Mesendoderm (in vitro differentiated cells): ENCODE measurements at regions not wholly inside any gene's neighbourhood (a gene's known extent, or its start where the extent isn't known, plus 50 kb on each side); places are given as distances from the start of the nearest gene placed in this dataset.

Experiments used
- DNase-seq: peaks from one replicate; pipeline ENCODE4 v3.0.0; 2013
- H2AK5ac ChIP-seq: 2 replicates; pipeline ENCODE4 v1.6.1; 2013; ENCODE audit warnings: low read length, inconsistent platforms
- H2BK120ac ChIP-seq: 2 replicates; pipeline ENCODE4 v1.6.1; 2013; ENCODE audit warnings: low read depth, mild to moderate bottlenecking, low read length, moderate library complexity, mixed read lengths
- H2BK15ac ChIP-seq: replicated peaks from 2 replicates; pipeline ENCODE4 v1.6.1; 2013; ENCODE audit warnings: low read depth, mild to moderate bottlenecking, moderate library complexity
- H2BK5ac ChIP-seq: 2 replicates; pipeline ENCODE4 v1.6.1; 2013; ENCODE audit warnings: low read length, inconsistent platforms
- H3K18ac ChIP-seq: 2 replicates; pipeline ENCODE4 v1.6.1; 2013; ENCODE audit warnings: mild to moderate bottlenecking, low read length, mixed read lengths
- H3K23ac ChIP-seq: one replicate; pipeline ENCODE4 v1.6.1; 2013; ENCODE audit warnings: low read length
- H3K27ac ChIP-seq: 2 replicates; pipeline ENCODE4 v1.5.1; 2013; ENCODE audit warnings: low read depth, mild to moderate bottlenecking, inconsistent platforms, low read length, moderate library complexity
- H3K27me3 ChIP-seq: 2 replicates; pipeline ENCODE4 v1.6.1; 2013; ENCODE audit warnings: low read length, control low read depth, mild to moderate bottlenecking, inconsistent platforms; ENCODE audit not compliant: insufficient read depth, poor library complexity
- H3K36me3 ChIP-seq: 2 replicates; pipeline ENCODE4 v1.6.1; 2013; ENCODE audit warnings: low read length, inconsistent platforms; ENCODE audit not compliant: control insufficient read depth, insufficient read depth
- H3K4ac ChIP-seq: one replicate; pipeline ENCODE4 v1.6.1; 2013; ENCODE audit warnings: low read depth, mild to moderate bottlenecking, low read length, moderate library complexity
- H3K4me1 ChIP-seq: 2 replicates; pipeline ENCODE4 v1.6.1; 2013; ENCODE audit warnings: low read depth, low read length, inconsistent platforms; ENCODE audit not compliant: control insufficient read depth
- H3K4me2 ChIP-seq: 2 replicates; pipeline ENCODE4 v1.6.1; 2013; ENCODE audit warnings: low read length
- H3K4me3 ChIP-seq: 2 replicates; pipeline ENCODE4 v1.5.1; 2013; ENCODE audit warnings: mild to moderate bottlenecking, low read length
- H3K56ac ChIP-seq: one replicate; pipeline ENCODE4 v1.6.1; 2013; ENCODE audit warnings: low read length
- H3K79me1 ChIP-seq: 2 replicates; pipeline ENCODE4 v1.6.1; 2013; ENCODE audit warnings: low read length, inconsistent platforms
- H3K79me2 ChIP-seq: 2 replicates; pipeline ENCODE4 v1.6.1; 2013; ENCODE audit warnings: mild to moderate bottlenecking, low read length; ENCODE audit not compliant: control insufficient read depth, insufficient read depth
- H3K9ac ChIP-seq: 2 replicates; pipeline ENCODE4 v1.6.1; 2013; ENCODE audit warnings: low read length, inconsistent platforms
- H4K5ac ChIP-seq: one replicate; pipeline ENCODE4 v1.6.1; 2013; ENCODE audit warnings: low read length
- H4K8ac ChIP-seq: one replicate; pipeline ENCODE4 v1.6.1; 2013; ENCODE audit warnings: low read depth, mild to moderate bottlenecking, control low read depth, low read length, moderate library complexity
- WGBS: extraction: QIAGEN DNeasy Blood & Tissue Kit; methylation state at CpG from one replicate; pipeline ENCODE4 v1.1.7; 2013; ENCODE audit warnings: low lambda C conversion rate, missing lambda C conversion rate; ENCODE audit not compliant: insufficient coverage; ENCODE audit errors: extremely low coverage; 5-methylcytosine and 5-hydroxymethylcytosine counted together

DNA sequence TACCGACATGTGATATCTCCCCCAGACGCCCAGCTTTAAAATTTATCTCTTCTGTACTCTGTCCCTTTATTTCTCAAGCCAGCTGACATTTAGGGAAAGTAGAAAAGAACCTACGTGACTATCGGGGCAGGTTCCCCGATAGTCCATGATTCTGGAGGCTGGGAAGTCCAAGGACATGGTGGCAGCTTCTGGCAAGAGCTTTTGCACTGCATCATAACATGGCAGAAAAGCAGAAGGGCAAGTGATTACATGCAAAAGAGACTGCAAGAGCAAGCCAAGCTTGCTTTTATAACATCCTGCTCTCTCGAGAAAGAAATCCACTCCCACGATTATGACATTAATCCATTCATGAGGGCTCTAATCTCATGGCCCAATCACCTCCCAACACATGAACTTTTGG lies 113.2 kb downstream of the CD164 start:
- Histone ChIP-seq H3K4ac (no peak overlapping the region), H3K36me3 (no peaks in the 10 kb centered on the region), H2BK5ac (no peak overlapping the region), H2AK5ac (no peak overlapping the region), H3K27me3 (no peaks in the 10 kb centered on the region), H2BK120ac (no peak overlapping the region), H3K23ac (no peak overlapping the region), H3K79me2 (no peaks in the 10 kb centered on the region), H2BK15ac (no peak overlapping the region), H3K4me2 (no peak overlapping the region), H3K18ac (no peak overlapping the region), H3K4me3 (no peak overlapping the region), H3K4me1 (no peaks in the 10 kb centered on the region), H3K56ac (no peak overlapping the region), H3K27ac (no peak overlapping the region), H3K9ac (no peak overlapping the region), H4K8ac (no peak overlapping the region), H4K5ac (no peak overlapping the region), H3K79me1 (no peaks in the 10 kb centered on the region)
- no CpG with 5 or more reads among the region's 7 CpGs for WGBS
- DNase-seq: no peak

DNA sequence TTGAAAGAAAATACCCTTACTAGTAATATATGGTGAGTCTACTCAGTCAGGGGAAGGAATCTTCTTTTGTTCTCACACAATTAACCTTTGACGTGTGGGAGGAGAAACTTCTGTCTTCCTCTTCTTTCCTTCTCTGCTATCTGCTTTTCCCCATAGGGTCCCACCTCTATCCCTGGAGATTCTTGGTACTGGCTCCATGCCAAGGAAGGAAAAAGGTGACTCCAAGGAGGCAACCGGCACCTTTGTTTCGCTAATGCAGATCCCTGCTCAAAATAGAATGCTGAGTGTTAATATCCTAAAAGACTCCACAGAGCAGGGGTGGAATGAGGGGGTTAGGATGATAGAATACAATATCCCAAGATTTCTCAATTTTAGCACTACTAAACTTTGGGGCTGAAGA lies 116.7 kb downstream of the CD164 start:
- Histone ChIP-seq H3K4me2 (no peak overlapping the region), H3K23ac (no peak overlapping the region), H2AK5ac (no peak overlapping the region), H3K9ac (no peak overlapping the region), H4K8ac (no peak overlapping the region), H3K18ac (no peak overlapping the region), H3K36me3 (no peaks in the 10 kb centered on the region), H2BK5ac (no peak overlapping the region), H4K5ac (no peak overlapping the region), H3K27me3 (no peaks in the 10 kb centered on the region), H3K27ac (no peak overlapping the region), H2BK15ac (no peak overlapping the region), H3K79me1 (no peaks in the 10 kb centered on the region), H3K4me3 (no peak overlapping the region), H3K4me1 (no peaks in the 10 kb centered on the region), H3K79me2 (no peaks in the 10 kb centered on the region), H3K56ac (no peak overlapping the region), H3K4ac (no peak overlapping the region), H2BK120ac (no peak overlapping the region)
- WGBS: no CpG with 5 or more reads among the region's 3 CpGs
- DNase-seq: no peak

DNA sequence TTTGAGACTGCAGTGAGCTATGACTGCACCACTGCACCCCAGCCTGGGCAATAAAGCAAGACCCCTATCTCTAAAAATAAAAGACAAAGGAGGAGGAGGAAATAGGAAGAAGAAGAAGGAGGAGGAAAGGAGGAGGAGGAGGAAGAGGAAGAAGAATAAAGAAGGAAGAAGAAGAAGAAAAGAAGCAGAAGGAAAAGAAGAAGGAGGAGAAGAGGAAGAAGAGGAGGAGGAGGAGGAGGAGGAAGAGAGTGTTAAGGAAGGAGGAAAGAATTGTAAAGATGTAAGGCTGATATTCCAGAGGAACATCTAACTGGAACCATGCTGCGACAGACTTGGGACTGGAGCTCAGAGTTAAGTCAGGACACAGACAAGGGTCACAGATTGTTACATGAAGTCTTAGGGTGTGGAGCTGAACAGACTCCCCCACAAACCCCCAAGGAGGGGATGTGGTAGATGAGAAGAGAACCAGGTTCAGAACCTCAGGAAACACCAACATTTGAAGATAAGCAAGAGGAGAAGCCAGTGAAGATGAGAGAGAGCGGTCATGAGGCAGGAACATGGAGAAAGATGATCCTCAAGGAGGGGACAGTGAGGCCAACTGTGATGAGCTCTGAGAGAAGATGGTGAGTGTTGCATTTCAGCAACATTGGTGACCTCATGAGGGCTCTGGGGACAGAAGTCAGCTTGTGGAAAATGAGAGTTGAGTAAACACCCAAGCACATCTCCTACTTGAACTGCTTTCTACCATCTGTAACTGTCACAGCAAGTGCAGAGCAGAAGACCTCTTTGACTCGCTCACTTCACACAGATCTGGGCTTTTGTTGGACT lies 118.2 kb downstream of the CD164 start:
- no CpG with 5 or more reads among the region's 3 CpGs for WGBS
- H3K36me3 ChIP-seq: no peaks in the 10 kb centered on the region
- H3K4ac ChIP-seq: no peak overlapping the region

DNA sequence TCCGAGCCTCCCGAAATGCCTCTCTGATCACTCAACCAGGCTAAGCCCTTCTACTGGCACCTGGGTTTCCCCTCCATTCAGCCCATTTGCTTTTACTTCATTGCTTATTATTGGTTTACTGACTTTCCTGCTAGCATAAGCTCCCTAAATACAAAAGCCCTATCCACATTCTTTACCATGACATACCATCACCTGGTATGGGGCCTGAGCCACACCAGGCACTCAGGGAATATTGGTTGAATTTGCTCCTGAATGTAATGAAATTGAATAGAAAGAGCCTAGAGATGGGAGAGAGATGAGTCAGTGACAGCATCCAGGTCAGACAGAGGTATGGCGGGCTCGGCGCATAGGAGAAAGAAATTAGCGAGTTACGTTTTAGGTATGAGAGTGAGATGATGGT lies 120.0 kb downstream of the CD164 start:
- H3K18ac ChIP-seq: no peak overlapping the region
- no peak overlapping the region for H3K56ac ChIP-seq
- H3K9ac ChIP-seq: no peak overlapping the region
- no peak overlapping the region for H4K8ac ChIP-seq
- H2BK5ac ChIP-seq: no peak overlapping the region
- no peak overlapping the region for H2BK15ac ChIP-seq
- no peaks in the 10 kb centered on the region for H3K79me1 ChIP-seq
- no peak overlapping the region for H2AK5ac ChIP-seq
- H3K4me2 ChIP-seq: no peak overlapping the region
- H4K5ac ChIP-seq: no peak overlapping the region
- no peaks in the 10 kb centered on the region for H3K27me3 ChIP-seq
- H3K4me1 ChIP-seq: no peaks in the 10 kb centered on the region
- no peaks in the 10 kb centered on the region for H3K79me2 ChIP-seq
- no peak overlapping the region for H3K4ac ChIP-seq
- WGBS: 100% methylated on average over 2 of the region's 7 CpGs
- no peaks in the 10 kb centered on the region for H3K36me3 ChIP-seq
- H3K23ac ChIP-seq: no peak overlapping the region
- peak; percentile 57 for DNase-seq
- H3K27ac ChIP-seq: no peak overlapping the region
- no peak overlapping the region for H3K4me3 ChIP-seq
- H2BK120ac ChIP-seq: no peak overlapping the region

More for the DNA sequence above, 118.2 kb downstream of the CD164 start:
- no peak overlapping the region for H2BK5ac ChIP-seq
- no peak overlapping the region for H3K23ac ChIP-seq
- H4K8ac ChIP-seq: no peak overlapping the region
- H3K56ac ChIP-seq: no peak overlapping the region
- H3K4me2 ChIP-seq: no peak overlapping the region
- H3K4me3 ChIP-seq: no peak overlapping the region
- H3K4me1 ChIP-seq: no peaks in the 10 kb centered on the region
- no peak overlapping the region for H4K5ac ChIP-seq
- no peak overlapping the region for H3K9ac ChIP-seq
- H2BK15ac ChIP-seq: no peak overlapping the region
- no peaks in the 10 kb centered on the region for H3K79me2 ChIP-seq
- no peaks in the 10 kb centered on the region for H3K79me1 ChIP-seq
- no peak overlapping the region for H2AK5ac ChIP-seq
- H3K27ac ChIP-seq: no peak overlapping the region
- H3K18ac ChIP-seq: no peak overlapping the region
- no peak for DNase-seq
- no peak overlapping the region for H2BK120ac ChIP-seq
- no peaks in the 10 kb centered on the region for H3K27me3 ChIP-seq

DNA sequence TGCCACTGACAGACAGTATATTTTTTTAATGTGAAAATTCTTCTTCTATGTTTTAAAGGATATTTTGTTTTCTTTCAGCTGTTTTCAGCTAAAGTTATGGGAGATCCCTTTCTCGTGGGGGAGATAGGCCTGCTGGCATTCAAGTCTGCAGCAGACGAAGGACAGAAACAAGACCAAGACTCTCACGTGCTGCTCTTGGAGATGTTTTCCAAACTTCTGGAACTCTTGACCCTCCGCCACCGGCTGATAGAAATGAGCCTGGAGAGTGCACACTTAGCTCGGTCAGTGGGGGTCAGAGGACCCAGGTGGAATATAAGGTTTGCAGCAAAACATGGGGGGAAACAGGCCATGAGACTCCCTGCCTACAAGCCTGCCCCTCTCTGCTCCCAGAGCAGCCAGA lies 120.5 kb downstream of the CD164 start:
- H3K27ac ChIP-seq: no peak overlapping the region
- H3K9ac ChIP-seq: no peak overlapping the region
- H3K4me3 ChIP-seq: no peak overlapping the region
- no peaks in the 10 kb centered on the region for H3K4me1 ChIP-seq
- no peak overlapping the region for H2BK5ac ChIP-seq
- no peak for DNase-seq
- no peaks in the 10 kb centered on the region for H3K27me3 ChIP-seq
- no peak overlapping the region for H2BK120ac ChIP-seq
- H2AK5ac ChIP-seq: no peak overlapping the region
- no peak overlapping the region for H3K18ac ChIP-seq
- no peak overlapping the region for H2BK15ac ChIP-seq
- H3K36me3 ChIP-seq: no peaks in the 10 kb centered on the region
- H4K5ac ChIP-seq: no peak overlapping the region
- H3K4me2 ChIP-seq: no peak overlapping the region
- no peak overlapping the region for H3K23ac ChIP-seq
- H4K8ac ChIP-seq: no peak overlapping the region
- H3K4ac ChIP-seq: no peak overlapping the region
- H3K79me1 ChIP-seq: no peaks in the 10 kb centered on the region
- no CpG with 5 or more reads among the region's 6 CpGs for WGBS
- H3K79me2 ChIP-seq: no peaks in the 10 kb centered on the region
- no peak overlapping the region for H3K56ac ChIP-seq

DNA sequence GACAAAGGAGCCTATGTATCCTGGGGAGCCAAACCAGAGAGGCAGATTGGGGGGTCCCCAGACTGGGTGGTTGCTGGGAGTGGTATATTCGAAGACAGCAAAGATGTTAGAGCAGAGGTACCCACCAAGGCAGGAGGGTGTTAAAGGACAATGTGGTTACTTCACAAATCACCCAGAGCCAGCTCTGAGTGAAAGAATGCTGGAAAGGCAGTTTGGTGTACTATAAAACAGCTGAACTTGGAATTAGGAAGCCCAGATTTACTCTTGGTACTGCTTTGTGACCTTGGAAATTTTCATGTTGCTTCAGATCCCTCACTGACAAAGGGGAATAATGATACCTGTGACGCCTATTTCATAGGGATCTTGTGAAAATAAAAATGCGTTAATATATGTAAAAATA lies 121.6 kb downstream of the CD164 start:
- Histone ChIP-seq H3K4me3 (no peak overlapping the region), H4K8ac (no peak overlapping the region), H3K4ac (no peak overlapping the region), H2BK120ac (no peak overlapping the region), H4K5ac (no peak overlapping the region), H3K4me1 (no peaks in the 10 kb centered on the region), H2BK15ac (no peak overlapping the region), H3K79me1 (no peaks in the 10 kb centered on the region), H2BK5ac (no peak overlapping the region), H3K9ac (no peak overlapping the region), H3K79me2 (no peaks in the 10 kb centered on the region), H2AK5ac (no peak overlapping the region), H3K23ac (no peak overlapping the region), H3K27me3 (no peaks in the 10 kb centered on the region), H3K56ac (no peak overlapping the region), H3K4me2 (no peak overlapping the region), H3K36me3 (no peaks in the 10 kb centered on the region), H3K18ac (no peak overlapping the region), H3K27ac (no peak overlapping the region)
- WGBS: 100% methylated on average over 1 of the region's 3 CpGs
- no peak for DNase-seq
